ENCODE measurements at regions not wholly inside any gene's neighbourhood (a gene's known extent, or its start where the extent isn't known, plus 50 kb on each side); places are given as distances from the start of the nearest gene placed in this dataset.

GRCh38 chrX:66902081-66902480 lies 263.2 kb upstream of the EDA2R start:
- TF ChIP-seq POLR2A (IDR thresholded peaks at IDR 0.05) = no peak
- TF ChIP-seq, protein P1, sequence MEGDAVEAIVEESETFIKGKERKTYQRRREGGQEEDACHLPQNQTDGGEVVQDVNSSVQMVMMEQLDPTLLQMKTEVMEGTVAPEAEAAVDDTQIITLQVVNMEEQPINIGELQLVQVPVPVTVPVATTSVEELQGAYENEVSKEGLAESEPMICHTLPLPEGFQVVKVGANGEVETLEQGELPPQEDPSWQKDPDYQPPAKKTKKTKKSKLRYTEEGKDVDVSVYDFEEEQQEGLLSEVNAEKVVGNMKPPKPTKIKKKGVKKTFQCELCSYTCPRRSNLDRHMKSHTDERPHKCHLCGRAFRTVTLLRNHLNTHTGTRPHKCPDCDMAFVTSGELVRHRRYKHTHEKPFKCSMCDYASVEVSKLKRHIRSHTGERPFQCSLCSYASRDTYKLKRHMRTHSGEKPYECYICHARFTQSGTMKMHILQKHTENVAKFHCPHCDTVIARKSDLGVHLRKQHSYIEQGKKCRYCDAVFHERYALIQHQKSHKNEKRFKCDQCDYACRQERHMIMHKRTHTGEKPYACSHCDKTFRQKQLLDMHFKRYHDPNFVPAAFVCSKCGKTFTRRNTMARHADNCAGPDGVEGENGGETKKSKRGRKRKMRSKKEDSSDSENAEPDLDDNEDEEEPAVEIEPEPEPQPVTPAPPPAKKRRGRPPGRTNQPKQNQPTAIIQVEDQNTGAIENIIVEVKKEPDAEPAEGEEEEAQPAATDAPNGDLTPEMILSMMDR (IDR thresholded peaks at IDR 0.05) = no peak

Measured in body of pancreas (tissue), 4 donors.